Pancreas (tissue), 10 donors: ENCODE measurements at regions not wholly inside any gene's neighbourhood (a gene's known extent, or its start where the extent isn't known, plus 50 kb on each side); places are given as distances from the start of the nearest gene placed in this dataset.

Experiments
- ATAC-seq, 4 donors: fragments of 200-7000 bp; cut with Tn5 transposase; one replicate each; pipeline versions ENCODE4 v1.8.0 to v1.9.1; 2020; ENCODE audit warnings: mild to moderate bottlenecking in 4 of 4, moderate library complexity in 4 of 4
- DNase-seq, 6 donors: peaks; one replicate each; pipeline ENCODE4 v3.0.0-alpha.2; 2020
- FAIRE-seq: peaks from 2 replicates; lab custom pipeline; 2012; peaks lifted over from hg19 to GRCh38; lab: Jason Lieb, UNC
- H3K27ac ChIP-seq, 4 donors: fragments of 200-600 bp; sonication (generic); 1 replicate in 3 of 4; 2 replicates in 1 of 4; pipeline versions ENCODE4 v1.5.0 to v1.8.0; 2020
- H3K27me3 ChIP-seq, 4 donors: fragments of 200-600 bp; one replicate each; pipeline ENCODE4 v1.8.0; 2021
- H3K36me3 ChIP-seq, 3 donors: fragments of 200-600 bp; sonication (generic) in 1 of 3; one replicate each; pipeline versions ENCODE4 v1.5.0 to v1.8.0; 2020 to 2021
- H3K4me1 ChIP-seq, 3 donors: fragments of 200-600 bp; one replicate each; pipeline ENCODE4 v1.8.0; 2021
- H3K4me3 ChIP-seq, 4 donors: fragments of 200-600 bp; sonication (generic) in 2 of 4; one replicate each; pipeline versions ENCODE4 v1.5.0 to v1.8.0; 2020 to 2021
- H3K9me3 ChIP-seq, 4 donors: fragments of 200-600 bp; one replicate each; pipeline ENCODE4 v1.8.0; 2021
- WGBS, 2 donors: extraction: QIAGEN DNeasy Blood & Tissue Kit; methylation state at CpG; one replicate each; pipeline ENCODE4 v1.1.7; 2013; 5-methylcytosine and 5-hydroxymethylcytosine counted together
- intact Hi-C, 3 donors: fragments of 100-400 bp; cut with DNase I; formaldehyde crosslinking; loops; one replicate each; pipeline versions ENCODE4 v1.11.1 to v1.14.2; 2022
- TF ChIP-seq, protein P1 (sequence below), 4 donors: fragments of 200-600 bp; sonication (generic) in 3 of 4; IDR thresholded peaks; one replicate each; pipeline versions ENCODE4 v1.5.0 to v1.8.0; 2021; ENCODE audit warnings: antibody characterized with exemption in 4 of 4
- donor health status: healthy with polysubstance abuse.
- donor health status: DM: no; HTN: no; CAD: no; lungs with moderate emphysema.
- donor health status: DM: no; HTN: no; CAD: no.
- donor health status: control.
- donor health status: control.
- donor health status: Bipolar disorder and iron deficiency.
- donor health status: DM: yes; HTN: yes; CAD: no.
- donor health status: DM: no; HTN: no; CAD: no.
- donor health status: DM: no; HTN: no; CAD: no.
- donor health status: DM: yes; HTN: yes; CAD: no.

DNA sequence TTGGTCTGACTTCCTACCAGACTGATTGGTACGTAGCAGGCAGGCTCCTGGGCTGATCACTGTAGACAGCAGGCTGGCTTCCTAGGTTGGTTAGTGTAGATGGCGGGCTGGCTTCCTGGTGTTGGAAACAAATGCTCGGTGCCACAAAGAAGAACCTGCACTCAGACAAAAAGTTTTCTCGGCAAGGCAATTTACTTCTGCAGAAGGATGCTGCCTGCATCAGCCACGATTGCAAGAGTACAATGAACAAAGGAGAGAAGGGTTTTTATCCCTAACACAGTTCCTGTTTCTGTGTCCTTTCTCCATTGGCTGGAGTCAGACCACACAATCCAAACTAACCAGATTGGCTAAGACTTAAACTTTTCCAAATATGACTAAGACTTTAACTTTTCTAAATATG, 123.6 kb upstream of the PPP2R2D start:
- FAIRE-seq (no peak), DNase-seq (no peak), ATAC-seq (no peak)
- Histone ChIP-seq H3K27me3 (no peaks in the 10 kb centered on the region), H3K36me3 (no peaks in the 10 kb centered on the region), H3K9me3 (no peaks in the 10 kb centered on the region), H3K27ac (no peak overlapping the region), H3K4me3 (no peak overlapping the region), H3K4me1 (no peaks in the 10 kb centered on the region)
- WGBS, 2 donors: 76 to 78% methylated on average over 5 of the region's 5 CpGs
- TF ChIP-seq, protein P1, sequence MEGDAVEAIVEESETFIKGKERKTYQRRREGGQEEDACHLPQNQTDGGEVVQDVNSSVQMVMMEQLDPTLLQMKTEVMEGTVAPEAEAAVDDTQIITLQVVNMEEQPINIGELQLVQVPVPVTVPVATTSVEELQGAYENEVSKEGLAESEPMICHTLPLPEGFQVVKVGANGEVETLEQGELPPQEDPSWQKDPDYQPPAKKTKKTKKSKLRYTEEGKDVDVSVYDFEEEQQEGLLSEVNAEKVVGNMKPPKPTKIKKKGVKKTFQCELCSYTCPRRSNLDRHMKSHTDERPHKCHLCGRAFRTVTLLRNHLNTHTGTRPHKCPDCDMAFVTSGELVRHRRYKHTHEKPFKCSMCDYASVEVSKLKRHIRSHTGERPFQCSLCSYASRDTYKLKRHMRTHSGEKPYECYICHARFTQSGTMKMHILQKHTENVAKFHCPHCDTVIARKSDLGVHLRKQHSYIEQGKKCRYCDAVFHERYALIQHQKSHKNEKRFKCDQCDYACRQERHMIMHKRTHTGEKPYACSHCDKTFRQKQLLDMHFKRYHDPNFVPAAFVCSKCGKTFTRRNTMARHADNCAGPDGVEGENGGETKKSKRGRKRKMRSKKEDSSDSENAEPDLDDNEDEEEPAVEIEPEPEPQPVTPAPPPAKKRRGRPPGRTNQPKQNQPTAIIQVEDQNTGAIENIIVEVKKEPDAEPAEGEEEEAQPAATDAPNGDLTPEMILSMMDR (IDR thresholded peaks at IDR 0.05): no peak
- intact Hi-C loops: no loop called here

DNA sequence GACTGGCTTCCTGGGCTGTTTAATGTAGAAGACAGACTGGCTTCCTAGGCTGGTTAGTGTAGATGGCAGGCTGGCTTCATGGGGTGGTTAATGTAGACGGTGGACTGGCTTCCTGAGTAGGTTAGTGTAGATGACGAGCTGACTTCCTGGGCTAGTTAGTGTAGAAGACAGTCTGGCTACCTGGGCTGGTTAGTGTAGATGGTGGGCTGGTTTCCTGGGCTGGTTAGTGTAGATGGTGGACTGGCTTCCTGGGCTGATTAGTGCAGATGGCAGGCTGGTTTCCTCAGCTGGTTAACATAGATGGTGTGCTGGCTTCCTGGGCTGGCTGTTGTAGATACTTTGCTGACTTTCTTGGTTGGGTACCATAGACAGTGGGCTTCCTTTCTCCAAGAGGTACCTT, 122.9 kb upstream of the PPP2R2D start:
- intact Hi-C loops: no loop called here
- H3K27ac ChIP-seq: no peak overlapping the region
- DNase-seq: no peak
- H3K4me1 ChIP-seq: no peaks in the 10 kb centered on the region
- H3K36me3 ChIP-seq: no peaks in the 10 kb centered on the region
- no peaks in the 10 kb centered on the region for H3K27me3 ChIP-seq
- no peaks in the 10 kb centered on the region for H3K9me3 ChIP-seq
- no peak overlapping the region for H3K4me3 ChIP-seq
- TF ChIP-seq, protein P1 (IDR thresholded peaks at IDR 0.05): no peak
- FAIRE-seq: no peak
- no peak for ATAC-seq
- 67 to 73% methylated on average over 2 of the region's 2 CpGs for WGBS, 2 donors

DNA sequence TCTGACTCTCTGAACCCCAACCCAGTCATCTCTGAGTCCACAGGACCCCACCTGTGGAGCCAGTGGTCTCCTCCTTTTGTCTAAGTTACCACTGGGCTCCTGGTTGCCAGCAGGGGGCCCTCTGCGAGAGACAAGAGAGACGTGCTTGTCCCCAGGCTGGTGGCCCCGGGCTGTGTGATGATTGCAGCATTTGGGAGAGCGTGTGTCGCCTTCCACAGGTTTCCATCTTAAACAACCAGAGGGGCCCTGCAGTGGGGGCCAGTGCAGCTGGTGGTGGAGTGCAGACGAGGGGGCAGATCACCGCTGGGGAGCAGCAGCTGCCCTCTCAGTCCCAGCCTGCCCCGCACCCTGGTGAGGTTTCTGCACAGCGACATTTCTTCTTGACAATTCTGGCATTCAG, 122.4 kb upstream of the PPP2R2D start:
- H3K27ac ChIP-seq: no peak overlapping the region
- H3K4me1 ChIP-seq: no peaks in the 10 kb centered on the region
- no peak overlapping the region for H3K4me3 ChIP-seq
- no peaks in the 10 kb centered on the region for H3K27me3 ChIP-seq
- ATAC-seq: no peak
- DNase-seq: no peak
- no peaks in the 10 kb centered on the region for H3K9me3 ChIP-seq
- no peaks in the 10 kb centered on the region for H3K36me3 ChIP-seq
- WGBS, 2 donors: 82% methylated on average over 9 of the region's 9 CpGs
- intact Hi-C loops: no loop called here
- TF ChIP-seq, protein P1 (IDR thresholded peaks at IDR 0.05): no peak
- FAIRE-seq: no peak

DNA sequence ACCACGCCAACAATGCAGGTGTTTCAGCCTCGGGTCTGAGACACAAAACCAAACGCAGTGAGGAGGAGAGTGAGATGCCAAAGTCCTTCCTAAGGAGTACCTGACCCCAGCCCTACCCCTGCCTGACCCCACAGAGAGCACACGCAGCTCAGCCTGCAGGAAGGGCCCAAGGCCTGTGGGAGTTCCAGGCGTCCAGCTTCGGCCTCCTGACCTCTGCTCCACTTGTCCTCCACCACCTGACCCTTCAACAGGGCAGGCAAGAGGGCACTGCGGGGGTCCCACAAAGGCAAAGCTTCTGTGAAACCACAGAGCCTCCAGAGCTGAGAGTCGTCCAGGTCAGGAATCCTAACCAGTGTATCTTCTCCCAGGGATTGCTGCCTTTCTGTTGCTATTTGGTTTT, 122.0 kb upstream of the PPP2R2D start:
- ATAC-seq (no peak), DNase-seq (no peak), FAIRE-seq (no peak)
- no peaks in the 10 kb centered on the region for H3K9me3 ChIP-seq
- H3K4me1 ChIP-seq: no peaks in the 10 kb centered on the region
- intact Hi-C loops: no loop called here
- no peak overlapping the region for H3K27ac ChIP-seq
- TF ChIP-seq, protein P1 (IDR thresholded peaks at IDR 0.05): no peak
- WGBS, 2 donors: 69 to 70% methylated on average over 8 of the region's 8 CpGs
- H3K27me3 ChIP-seq: no peaks in the 10 kb centered on the region
- no peaks in the 10 kb centered on the region for H3K36me3 ChIP-seq
- H3K4me3 ChIP-seq: no peak overlapping the region

DNA sequence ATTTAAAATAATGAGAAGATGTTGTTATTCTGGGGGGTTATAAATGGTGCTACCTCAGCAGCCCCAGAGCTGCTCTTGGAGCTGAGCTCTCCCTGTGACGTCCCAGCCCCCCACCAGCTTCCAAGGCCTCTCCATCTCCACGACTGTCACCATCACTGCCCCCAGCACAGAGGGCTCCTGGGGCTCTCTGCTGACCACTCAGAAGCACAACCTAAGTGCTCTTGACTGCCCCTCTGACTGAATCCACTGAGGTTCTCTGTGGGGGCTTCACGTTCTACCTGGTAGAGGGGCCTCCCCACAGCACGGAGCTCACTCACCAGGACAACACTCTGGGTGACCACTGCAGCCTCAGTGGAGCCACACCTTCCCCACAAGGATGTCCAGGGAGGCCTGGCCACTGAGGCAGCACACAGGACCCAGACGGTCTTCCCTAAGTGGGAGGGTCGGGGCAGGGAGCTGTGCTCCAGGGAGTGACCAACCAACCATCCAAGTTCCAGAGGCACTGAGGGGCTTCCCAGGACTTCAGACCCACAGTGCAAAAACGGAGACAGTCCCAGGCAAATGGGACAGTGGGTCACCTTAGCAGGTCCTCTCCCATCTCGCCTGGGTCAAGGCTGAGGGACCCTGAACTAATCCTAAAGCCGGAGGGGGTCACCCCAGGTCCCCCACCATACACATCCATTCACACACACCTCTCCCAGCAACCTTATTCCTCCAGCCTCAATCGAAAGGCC, 121.0 kb upstream of the PPP2R2D start:
- H3K4me1 ChIP-seq: no peaks in the 10 kb centered on the region

More for the DNA sequence above, 121.0 kb upstream of the PPP2R2D start:
- WGBS, 2 donors: 60 to 72% methylated on average over 10 of the region's 10 CpGs
- H3K4me3 ChIP-seq: no peak overlapping the region
- TF ChIP-seq, protein P1 (IDR thresholded peaks at IDR 0.05): no peak
- no peak for ATAC-seq
- intact Hi-C loops: loop anchor here in 1 of 3 donors (10.0 kb wide), 1 partner anchor 325 kb away; no protein-coding TSS in a partner anchor
- no peaks in the 10 kb centered on the region for H3K36me3 ChIP-seq
- H3K27ac ChIP-seq: no peak overlapping the region
- no peak for DNase-seq
- H3K27me3 ChIP-seq: no peaks in the 10 kb centered on the region
- H3K9me3 ChIP-seq: no peaks in the 10 kb centered on the region
- no peak for FAIRE-seq
